ENCODE measurements at regions not wholly inside any gene's neighbourhood (a gene's known extent, or its start where the extent isn't known, plus 50 kb on each side); places are given as distances from the start of the nearest gene placed in this dataset.

GRCh38 chr5:52562473-52562872, 225.2 kb upstream of the ITGA1 start:
- H3K9ac ChIP-seq (ENCODE audit: low read length): no peak overlapping the region

GRCh38 chr5:52564587-52564986, 223.1 kb upstream of the ITGA1 start:
- Histone ChIP-seq H3K9ac (ENCODE audit: low read length) (no peak overlapping the region), H3K4me3 (ENCODE audit: low read depth in 1 of 2, low read length in 2 of 2) (no peak overlapping the region), H3K27me3 (ENCODE audit: control insufficient read depth in 1 of 2, insufficient read depth in 2 of 2, low read length in 2 of 2) (no peaks in the 10 kb centered on the region), H3K4me1 (ENCODE audit: insufficient read depth, low read length) (no peaks in the 10 kb centered on the region), H3K27ac (ENCODE audit: low read depth, low read length) (no peak overlapping the region), H3K36me3 (ENCODE audit: insufficient read depth, low read length) (no peaks in the 10 kb centered on the region), H3K9me3 (ENCODE audit: low read length) (no peaks in the 10 kb centered on the region)

More at GRCh38 chr5:52562473-52562872, 225.2 kb upstream of the ITGA1 start:
- Histone ChIP-seq H3K4me3 (ENCODE audit: low read depth in 1 of 2, low read length in 2 of 2) (no peak overlapping the region), H3K27me3 (ENCODE audit: control insufficient read depth in 1 of 2, insufficient read depth in 2 of 2, low read length in 2 of 2) (no peaks in the 10 kb centered on the region), H3K27ac (ENCODE audit: low read depth, low read length) (no peak overlapping the region), H3K36me3 (ENCODE audit: insufficient read depth, low read length) (no peaks in the 10 kb centered on the region), H3K9me3 (ENCODE audit: low read length) (no peaks in the 10 kb centered on the region), H3K4me1 (ENCODE audit: insufficient read depth, low read length) (no peaks in the 10 kb centered on the region)

- H3K9ac ChIP-seq (ENCODE audit: low read length): no peak overlapping the region
- no peaks in the 10 kb centered on the region for H3K9me3 ChIP-seq (ENCODE audit: low read length)
- no peaks in the 10 kb centered on the region for H3K27me3 ChIP-seq (ENCODE audit: control insufficient read depth in 1 of 2, insufficient read depth in 2 of 2, low read length in 2 of 2)
- H3K27ac ChIP-seq (ENCODE audit: low read depth, low read length): no peak overlapping the region
- no peaks in the 10 kb centered on the region for H3K4me1 ChIP-seq (ENCODE audit: insufficient read depth, low read length)
- no peaks in the 10 kb centered on the region for H3K36me3 ChIP-seq (ENCODE audit: insufficient read depth, low read length)
- no peak overlapping the region for H3K4me3 ChIP-seq (ENCODE audit: low read depth in 1 of 2, low read length in 2 of 2)
Observed at GRCh38 chr5:52577546-52577945, 210.2 kb upstream of the ITGA1 start.

- Histone ChIP-seq H3K4me1 (ENCODE audit: insufficient read depth, low read length) (no peaks in the 10 kb centered on the region), H3K4me3 (ENCODE audit: low read depth in 1 of 2, low read length in 2 of 2) (no peak overlapping the region), H3K36me3 (ENCODE audit: insufficient read depth, low read length) (no peaks in the 10 kb centered on the region), H3K9ac (ENCODE audit: low read length) (no peak overlapping the region), H3K9me3 (ENCODE audit: low read length) (no peaks in the 10 kb centered on the region), H3K27me3 (ENCODE audit: control insufficient read depth in 1 of 2, insufficient read depth in 2 of 2, low read length in 2 of 2) (no peaks in the 10 kb centered on the region), H3K27ac (ENCODE audit: low read depth, low read length) (no peak overlapping the region)
Observed at GRCh38 chr5:52579391-52579790, 208.3 kb upstream of the ITGA1 start.

GRCh38 chr5:52580921-52581320, 206.8 kb upstream of the ITGA1 start:
- Histone ChIP-seq H3K27me3 (ENCODE audit: control insufficient read depth in 1 of 2, insufficient read depth in 2 of 2, low read length in 2 of 2) (no peaks in the 10 kb centered on the region), H3K4me1 (ENCODE audit: insufficient read depth, low read length) (no peaks in the 10 kb centered on the region)

GRCh38 chr5:52582313-52582712, 205.4 kb upstream of the ITGA1 start:
- Histone ChIP-seq H3K27me3 (ENCODE audit: control insufficient read depth in 1 of 2, insufficient read depth in 2 of 2, low read length in 2 of 2) (no peaks in the 10 kb centered on the region), H3K9ac (ENCODE audit: low read length) (no peak overlapping the region), H3K4me1 (ENCODE audit: insufficient read depth, low read length) (no peaks in the 10 kb centered on the region), H3K36me3 (ENCODE audit: insufficient read depth, low read length) (no peaks in the 10 kb centered on the region), H3K4me3 (ENCODE audit: low read depth in 1 of 2, low read length in 2 of 2) (no peak overlapping the region), H3K9me3 (ENCODE audit: low read length) (no peaks in the 10 kb centered on the region), H3K27ac (ENCODE audit: low read depth, low read length) (no peak overlapping the region)

More at GRCh38 chr5:52580921-52581320, 206.8 kb upstream of the ITGA1 start:
- Histone ChIP-seq H3K27ac (ENCODE audit: low read depth, low read length) (no peak overlapping the region), H3K9ac (ENCODE audit: low read length) (no peak overlapping the region), H3K9me3 (ENCODE audit: low read length) (no peaks in the 10 kb centered on the region), H3K4me3 (ENCODE audit: low read depth in 1 of 2, low read length in 2 of 2) (no peak overlapping the region), H3K36me3 (ENCODE audit: insufficient read depth, low read length) (no peaks in the 10 kb centered on the region)

- Histone ChIP-seq H3K9me3 (ENCODE audit: low read length) (no peaks in the 10 kb centered on the region), H3K9ac (ENCODE audit: low read length) (no peak overlapping the region), H3K27ac (ENCODE audit: low read depth, low read length) (no peak overlapping the region), H3K27me3 (ENCODE audit: control insufficient read depth in 1 of 2, insufficient read depth in 2 of 2, low read length in 2 of 2) (no peaks in the 10 kb centered on the region), H3K36me3 (ENCODE audit: insufficient read depth, low read length) (no peaks in the 10 kb centered on the region), H3K4me3 (ENCODE audit: low read depth in 1 of 2, low read length in 2 of 2) (no peak overlapping the region), H3K4me1 (ENCODE audit: insufficient read depth, low read length) (no peaks in the 10 kb centered on the region)
Observed at GRCh38 chr5:52587131-52587530, 200.6 kb upstream of the ITGA1 start.

- H3K27me3 ChIP-seq (ENCODE audit: control insufficient read depth in 1 of 2, insufficient read depth in 2 of 2, low read length in 2 of 2): no peaks in the 10 kb centered on the region
- H3K4me3 ChIP-seq (ENCODE audit: low read depth in 1 of 2, low read length in 2 of 2): no peak overlapping the region
- H3K4me1 ChIP-seq (ENCODE audit: insufficient read depth, low read length): no peaks in the 10 kb centered on the region
- H3K27ac ChIP-seq (ENCODE audit: low read depth, low read length): no peak overlapping the region
- H3K9ac ChIP-seq (ENCODE audit: low read length): no peak overlapping the region
- no peaks in the 10 kb centered on the region for H3K9me3 ChIP-seq (ENCODE audit: low read length)
- no peaks in the 10 kb centered on the region for H3K36me3 ChIP-seq (ENCODE audit: insufficient read depth, low read length)
Observed at GRCh38 chr5:52597625-52598024, 190.1 kb upstream of the ITGA1 start.

GRCh38 chr5:52598968-52599367, 188.7 kb upstream of the ITGA1 start:
- H3K36me3 ChIP-seq (ENCODE audit: insufficient read depth, low read length): no peaks in the 10 kb centered on the region

GRCh38 chr5:52603778-52604554, 183.8 kb upstream of the ITGA1 start:
- no peak overlapping the region for H3K9ac ChIP-seq (ENCODE audit: low read length)
- H3K9me3 ChIP-seq (ENCODE audit: low read length): no peaks in the 10 kb centered on the region
- H3K27ac ChIP-seq (ENCODE audit: low read depth, low read length): no peak overlapping the region
- no peak overlapping the region for H3K4me3 ChIP-seq (ENCODE audit: low read depth in 1 of 2, low read length in 2 of 2)
- no peaks in the 10 kb centered on the region for H3K4me1 ChIP-seq (ENCODE audit: insufficient read depth, low read length)
- H3K27me3 ChIP-seq (ENCODE audit: control insufficient read depth in 1 of 2, insufficient read depth in 2 of 2, low read length in 2 of 2): no peaks in the 10 kb centered on the region
- H3K36me3 ChIP-seq (ENCODE audit: insufficient read depth, low read length): no peaks in the 10 kb centered on the region

More at GRCh38 chr5:52598968-52599367, 188.7 kb upstream of the ITGA1 start:
- Histone ChIP-seq H3K27me3 (ENCODE audit: control insufficient read depth in 1 of 2, insufficient read depth in 2 of 2, low read length in 2 of 2) (no peaks in the 10 kb centered on the region), H3K4me1 (ENCODE audit: insufficient read depth, low read length) (no peaks in the 10 kb centered on the region), H3K4me3 (ENCODE audit: low read depth in 1 of 2, low read length in 2 of 2) (no peak overlapping the region), H3K9ac (ENCODE audit: low read length) (no peak overlapping the region), H3K9me3 (ENCODE audit: low read length) (no peaks in the 10 kb centered on the region), H3K27ac (ENCODE audit: low read depth, low read length) (no peak overlapping the region)

- Histone ChIP-seq H3K27ac (ENCODE audit: low read depth, low read length) (no peak overlapping the region), H3K4me3 (ENCODE audit: low read depth in 1 of 2, low read length in 2 of 2) (no peak overlapping the region), H3K9ac (ENCODE audit: low read length) (no peak overlapping the region), H3K27me3 (ENCODE audit: control insufficient read depth in 1 of 2, insufficient read depth in 2 of 2, low read length in 2 of 2) (no peaks in the 10 kb centered on the region), H3K4me1 (ENCODE audit: insufficient read depth, low read length) (no peaks in the 10 kb centered on the region), H3K9me3 (ENCODE audit: low read length) (no peaks in the 10 kb centered on the region), H3K36me3 (ENCODE audit: insufficient read depth, low read length) (no peaks in the 10 kb centered on the region)
Observed at GRCh38 chr5:52605317-52606313, 182.1 kb upstream of the ITGA1 start.
